ENCODE measurements at regions not wholly inside any gene's neighbourhood (a gene's known extent, or its start where the extent isn't known, plus 50 kb on each side); places are given as distances from the start of the nearest gene placed in this dataset.
"Not testable (repeated sequence)": the region's sequence is repeated elsewhere in the genome, so short reads cannot be mapped to it uniquely, and the experiment has no call there.

DNA sequence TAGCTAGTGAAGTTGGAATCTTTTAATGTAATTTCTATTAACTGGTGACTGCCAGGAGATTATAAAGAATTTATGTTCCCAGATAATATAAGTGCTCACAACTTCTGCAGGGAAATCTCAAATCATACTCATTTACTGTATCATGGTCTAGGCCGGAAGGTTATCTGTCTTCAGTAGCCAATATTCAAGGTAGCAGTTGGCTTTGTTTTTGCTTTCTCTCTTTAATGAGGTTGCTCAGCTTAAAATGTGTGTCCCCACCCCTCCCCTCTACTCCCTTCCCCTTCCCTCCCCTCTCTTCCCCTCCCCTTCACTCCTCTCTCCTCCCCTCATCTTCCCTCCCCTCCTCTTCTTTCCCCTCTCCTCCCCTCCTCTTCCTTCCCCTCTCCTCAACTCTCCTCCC lies 117.6 kb downstream of the HPGD start:
- no peaks in the 10 kb centered on the region for H3K36me3 ChIP-seq
- no peak for ATAC-seq
- WGBS, 2 donors (ENCODE audit: low coverage in 1 of 2): 86 to 88% methylated on average over 1 of the region's 1 CpG
- no peaks in the 10 kb centered on the region for H3K27me3 ChIP-seq
- no peaks in the 10 kb centered on the region for H3K9me3 ChIP-seq
- TF ChIP-seq, protein P1, sequence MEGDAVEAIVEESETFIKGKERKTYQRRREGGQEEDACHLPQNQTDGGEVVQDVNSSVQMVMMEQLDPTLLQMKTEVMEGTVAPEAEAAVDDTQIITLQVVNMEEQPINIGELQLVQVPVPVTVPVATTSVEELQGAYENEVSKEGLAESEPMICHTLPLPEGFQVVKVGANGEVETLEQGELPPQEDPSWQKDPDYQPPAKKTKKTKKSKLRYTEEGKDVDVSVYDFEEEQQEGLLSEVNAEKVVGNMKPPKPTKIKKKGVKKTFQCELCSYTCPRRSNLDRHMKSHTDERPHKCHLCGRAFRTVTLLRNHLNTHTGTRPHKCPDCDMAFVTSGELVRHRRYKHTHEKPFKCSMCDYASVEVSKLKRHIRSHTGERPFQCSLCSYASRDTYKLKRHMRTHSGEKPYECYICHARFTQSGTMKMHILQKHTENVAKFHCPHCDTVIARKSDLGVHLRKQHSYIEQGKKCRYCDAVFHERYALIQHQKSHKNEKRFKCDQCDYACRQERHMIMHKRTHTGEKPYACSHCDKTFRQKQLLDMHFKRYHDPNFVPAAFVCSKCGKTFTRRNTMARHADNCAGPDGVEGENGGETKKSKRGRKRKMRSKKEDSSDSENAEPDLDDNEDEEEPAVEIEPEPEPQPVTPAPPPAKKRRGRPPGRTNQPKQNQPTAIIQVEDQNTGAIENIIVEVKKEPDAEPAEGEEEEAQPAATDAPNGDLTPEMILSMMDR (IDR thresholded peaks at IDR 0.05): no peak
- TF ChIP-seq EP300 (IDR thresholded peaks at IDR 0.05) (no peak), POLR2AphosphoS5 (IDR thresholded peaks at IDR 0.05) (no peak), POLR2A (IDR thresholded peaks at IDR 0.05) (no peak)
- H3K4me3 ChIP-seq: no peak overlapping the region
- H3K4me1 ChIP-seq: peaks cover 0 to 26% (median 4%) of the 10 kb centered on the region in 3 donors
- no peak overlapping the region for H3K27ac ChIP-seq

DNA sequence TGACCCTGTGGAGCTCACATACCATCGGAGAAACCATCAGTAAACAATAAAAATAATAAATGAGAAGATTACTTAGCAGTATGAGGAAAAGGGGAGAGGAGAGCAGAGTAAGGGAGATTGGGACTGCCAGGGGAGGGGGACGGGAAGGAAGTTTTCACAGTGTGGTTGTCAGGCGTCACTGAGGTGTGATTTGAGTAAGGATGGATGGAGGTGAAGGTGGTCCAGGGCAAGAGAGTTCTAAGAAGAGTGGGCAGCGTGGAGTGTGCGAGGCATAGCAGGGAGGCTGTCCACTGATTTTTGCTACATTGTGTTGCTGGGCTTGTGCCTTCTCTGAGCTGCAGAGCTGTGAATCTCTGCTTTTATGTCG lies 119.1 kb downstream of the HPGD start:
- no peak for ATAC-seq

DNA sequence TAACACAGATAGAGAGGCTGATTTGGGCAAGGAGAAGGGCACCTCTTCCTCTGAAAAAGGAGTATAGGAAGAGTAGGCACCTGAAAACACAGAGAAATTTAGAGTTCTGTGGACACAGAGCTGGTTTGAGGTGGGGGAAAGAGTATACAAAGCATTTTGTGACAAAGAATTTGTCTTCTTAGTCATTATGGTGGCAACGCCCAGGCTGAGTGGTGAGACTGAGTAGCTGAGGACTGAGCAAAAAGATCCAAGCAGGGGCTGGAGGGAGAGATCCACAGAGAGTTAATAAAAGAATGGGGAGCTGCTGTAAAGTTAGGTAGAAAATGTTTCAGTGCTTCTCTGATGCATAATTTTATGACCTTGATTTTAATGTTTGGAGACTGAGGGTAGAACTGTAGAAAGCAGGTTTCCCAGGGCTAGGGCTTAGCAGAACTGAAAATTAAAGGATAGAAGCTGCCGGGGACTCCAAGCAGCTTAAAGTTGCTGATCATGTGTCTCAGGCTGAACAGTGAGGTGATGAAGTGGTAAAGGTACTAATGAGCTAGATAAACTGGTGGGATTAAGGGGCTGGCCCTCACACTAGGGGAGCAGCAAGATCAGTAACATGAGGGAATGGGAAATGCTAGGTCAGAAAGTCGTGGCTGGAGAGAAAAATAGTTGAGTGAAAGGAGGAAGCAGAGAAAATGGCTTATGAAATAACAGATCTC lies 118.9 kb downstream of the CEP44 start:
- ATAC-seq: no peak
- Histone ChIP-seq H3K4me1 (peaks cover 0 to 26% (median 4%) of the 10 kb centered on the region in 3 donors), H3K36me3 (no peaks in the 10 kb centered on the region), H3K27me3 (no peaks in the 10 kb centered on the region), H3K4me3 (no peak overlapping the region), H3K27ac (no peak overlapping the region), H3K9me3 (no peaks in the 10 kb centered on the region)
- 71 to 76% methylated on average over 3 of the region's 3 CpGs for WGBS, 2 donors (ENCODE audit: low coverage in 1 of 2)
- TF ChIP-seq EP300 (IDR thresholded peaks at IDR 0.05): no peak
- TF ChIP-seq POLR2A (IDR thresholded peaks at IDR 0.05): no peak
- TF ChIP-seq, protein P1 (IDR thresholded peaks at IDR 0.05): no peak
- no peak for TF ChIP-seq POLR2AphosphoS5 (IDR thresholded peaks at IDR 0.05)

More for the DNA sequence above, 119.1 kb downstream of the HPGD start:
- H3K27ac ChIP-seq: no peak overlapping the region
- no peaks in the 10 kb centered on the region for H3K9me3 ChIP-seq
- H3K27me3 ChIP-seq: no peaks in the 10 kb centered on the region
- no peak overlapping the region for H3K4me3 ChIP-seq
- peaks cover 0 to 26% (median 4%) of the 10 kb centered on the region in 3 donors for H3K4me1 ChIP-seq
- WGBS, 2 donors (ENCODE audit: low coverage in 1 of 2): 59 to 80% methylated on average over 6 of the region's 6 CpGs
- TF ChIP-seq POLR2AphosphoS5 (IDR thresholded peaks at IDR 0.05) (no peak), EP300 (IDR thresholded peaks at IDR 0.05) (no peak), POLR2A (IDR thresholded peaks at IDR 0.05) (no peak)
- TF ChIP-seq, protein P1 (IDR thresholded peaks at IDR 0.05): no peak
- H3K36me3 ChIP-seq: no peaks in the 10 kb centered on the region

DNA sequence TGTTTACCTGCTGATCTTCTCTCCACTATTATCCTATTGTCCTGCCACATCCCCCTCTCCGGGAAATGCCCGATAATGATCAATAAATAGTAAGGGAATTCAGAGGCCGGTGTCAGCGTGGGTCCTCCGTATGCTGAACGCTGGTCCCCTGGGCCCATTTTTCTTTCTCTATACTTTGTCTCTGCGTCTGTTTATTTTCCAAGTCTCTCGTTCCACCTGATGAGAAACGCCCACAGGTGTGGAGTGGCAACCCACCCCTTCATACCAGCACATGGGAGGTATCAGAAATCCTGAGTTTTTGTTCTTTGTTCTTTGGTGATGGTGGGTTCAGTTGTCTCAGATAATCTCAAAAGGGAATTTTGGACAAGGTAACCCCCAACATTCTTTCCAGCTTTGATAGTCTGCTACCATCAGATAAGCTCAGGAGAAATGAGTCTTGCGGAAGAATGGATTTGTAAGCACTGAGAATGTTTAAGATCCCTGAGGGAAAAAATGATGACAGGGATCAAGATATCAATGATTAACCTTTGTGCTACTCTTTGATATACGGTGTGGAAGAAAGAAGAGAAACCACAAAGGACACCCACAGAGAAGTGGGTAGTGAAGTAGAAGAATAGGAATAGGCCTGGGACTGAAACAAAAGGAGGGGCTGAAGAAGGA lies 117.9 kb downstream of the CEP44 start:
- ATAC-seq: no peak
- TF ChIP-seq, protein P1 (IDR thresholded peaks at IDR 0.05): no peak
- TF ChIP-seq POLR2A (IDR thresholded peaks at IDR 0.05): no peak
- no peak for TF ChIP-seq EP300 (IDR thresholded peaks at IDR 0.05)
- no peaks in the 10 kb centered on the region for H3K9me3 ChIP-seq
- H3K4me1 ChIP-seq: peaks cover 0 to 25% (median 3%) of the 10 kb centered on the region in 3 donors
- WGBS, 2 donors (ENCODE audit: low coverage in 1 of 2): 83 to 100% methylated on average over 6 to 9 of the region's 11 CpGs
- H3K27me3 ChIP-seq: no peaks in the 10 kb centered on the region
- H3K36me3 ChIP-seq: no peaks in the 10 kb centered on the region
- H3K4me3 ChIP-seq: no peak overlapping the region
- H3K27ac ChIP-seq: no peak overlapping the region

DNA sequence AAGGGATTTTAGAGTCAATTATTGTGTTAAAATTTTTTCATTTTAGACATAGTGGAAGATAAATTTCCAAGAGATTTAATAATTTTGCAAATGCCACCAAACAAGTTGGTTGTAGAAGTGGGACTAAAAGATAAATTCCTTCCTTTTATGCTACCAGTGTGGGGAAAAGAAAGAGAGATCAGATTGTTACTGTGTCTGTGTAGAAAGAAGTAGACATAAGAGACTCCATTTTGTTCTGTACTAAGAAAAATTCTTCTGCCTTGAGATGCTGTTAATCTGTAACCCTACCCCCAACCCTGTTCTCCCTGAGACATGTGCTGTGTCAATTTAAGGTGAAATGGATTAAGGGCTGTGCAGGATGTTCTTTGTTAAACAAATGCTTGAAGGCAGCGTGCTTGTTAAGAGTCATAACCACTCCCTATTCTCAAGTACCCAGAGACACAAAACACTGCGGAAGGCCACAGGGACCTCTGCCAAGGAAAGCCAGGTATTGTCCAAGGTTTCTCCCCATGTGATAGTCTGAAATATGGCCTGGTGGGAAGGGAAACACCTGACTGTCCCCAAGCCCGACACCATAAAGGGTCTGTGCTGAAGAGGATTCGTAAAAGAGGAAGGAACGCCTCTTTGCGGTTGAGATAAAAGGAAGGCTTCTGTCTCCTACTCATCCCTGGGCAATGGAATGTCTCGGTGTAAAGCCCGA lies 117.0 kb downstream of the CEP44 start:
- H3K27ac ChIP-seq, H3K4me3 ChIP-seq, H3K9me3 ChIP-seq, H3K36me3 ChIP-seq, ATAC-seq, H3K27me3 ChIP-seq: not testable (repeated sequence)
- peaks cover 0 to 18% (median 0%) of the 10 kb centered on the region in 3 donors for H3K4me1 ChIP-seq
- 73 to 90% methylated on average over 1 to 2 of the region's 8 CpGs for WGBS, 2 donors (ENCODE audit: low coverage in 1 of 2)
